ENCODE measurements at regions not wholly inside any gene's neighbourhood (a gene's known extent, or its start where the extent isn't known, plus 50 kb on each side); places are given as distances from the start of the nearest gene placed in this dataset.

DNA sequence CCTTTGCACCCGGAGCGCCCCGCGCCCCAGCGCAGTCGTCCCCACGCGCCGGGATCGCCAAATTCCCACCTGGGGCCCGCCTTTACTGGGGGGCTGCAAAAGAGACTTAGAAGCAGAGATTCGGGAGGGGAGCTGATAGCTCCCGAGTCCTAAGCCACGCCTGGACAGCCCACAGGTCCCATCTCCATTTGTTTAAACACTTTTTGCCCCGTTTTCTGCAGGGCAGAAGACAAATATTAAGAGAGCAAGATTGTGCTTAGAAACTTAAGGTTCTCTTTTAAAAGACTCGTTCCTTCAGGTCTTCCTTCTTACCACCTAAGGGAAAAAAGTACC, 299.1 kb upstream of the NFE2L3 start:
- TF ChIP-seq POLR2A (IDR thresholded peaks at IDR 0.05) (no peak), CTCF (IDR thresholded peaks at IDR 0.05) (no peak)

Data from gastroesophageal sphincter (tissue), 3 donors.